OCI-LY3 (cell line): ENCODE measurements at regions not wholly inside any gene's neighbourhood (a gene's known extent, or its start where the extent isn't known, plus 50 kb on each side); places are given as distances from the start of the nearest gene placed in this dataset.

Experiments
- CTCF ChIP-seq: fragments of 200-600, 300-600 bp; sonication (generic); IDR thresholded peaks from 2 replicates; pipeline ENCODE4 v1.5.1; 2014; ENCODE audit warnings: antibody characterized with exemption, low read length, low read depth
- EZH2phosphoT487 ChIP-seq: fragments of 200-600 bp; shearing (Covaris generic); IDR thresholded peaks from 2 replicates; pipeline ENCODE4 v1.6.1; 2018; ENCODE audit warnings: antibody characterized with exemption, mixed run types, low read depth

- TF ChIP-seq CTCF (no peak), EZH2phosphoT487 (no peak)
Observed at GRCh38 chr3:65018801-65019200, 331.0 kb upstream of the ADAMTS9 start.
